HEK293T (cell line): ENCODE measurements at regions not wholly inside any gene's neighbourhood (a gene's known extent, or its start where the extent isn't known, plus 50 kb on each side); places are given as distances from the start of the nearest gene placed in this dataset.

ENCODE experiments used
- CTCF ChIA-PET: fragments of 350-600 bp; formaldehyde crosslinking; extraction: SDS; loops from one replicate; lab custom pipeline; 2021; ENCODE audit warnings: antibody characterized with exemption, inconsistent platforms; lab: Yijun Ruan, JAX
- POLR2A ChIA-PET: fragments of 350-600 bp; formaldehyde crosslinking; extraction: SDS; loops from one replicate; lab custom pipeline; 2020; ENCODE audit warnings: antibody characterized with exemption, inconsistent platforms; lab: Yijun Ruan, JAX
- DNase-seq: peaks from one replicate; pipeline ENCODE4 v3.0.0; 2012; ENCODE audit warnings: mixed read lengths; ENCODE audit errors: extremely low spot score
- ARNT ChIP-seq: fragments of 450-650 bp; IDR thresholded peaks from 2 replicates; pipeline ENCODE4 v1.6.1; 2017; ENCODE audit warnings: mild to moderate bottlenecking
- BHLHE40 ChIP-seq: fragments of 450-650 bp; IDR thresholded peaks from 2 replicates; pipeline ENCODE4 v1.6.1; 2016; ENCODE audit warnings: mild to moderate bottlenecking, moderate library complexity, borderline replicate concordance
- CTBP1 ChIP-seq: fragments of 450-650 bp; IDR thresholded peaks from 2 replicates; pipeline ENCODE4 v1.6.1; 2016; ENCODE audit warnings: borderline replicate concordance
- ELF4 ChIP-seq: fragments of 450-650 bp; IDR thresholded peaks from 2 replicates; pipeline ENCODE4 v1.6.1; 2017; ENCODE audit warnings: antibody characterized with exemption
- FOXA1 ChIP-seq: fragments of 450-650 bp; IDR thresholded peaks from 2 replicates; pipeline ENCODE4 v1.6.1; 2016; ENCODE audit warnings: mild to moderate bottlenecking
- FOXK2 ChIP-seq: fragments of 450-650 bp; IDR thresholded peaks from 2 replicates; pipeline ENCODE4 v1.6.1; 2016; ENCODE audit warnings: mild to moderate bottlenecking
- FOXM1 ChIP-seq: fragments of 450-650 bp; IDR thresholded peaks from 2 replicates; pipeline ENCODE4 v1.6.1; 2017; ENCODE audit warnings: mild to moderate bottlenecking, borderline replicate concordance
- HDGF ChIP-seq: fragments of 450-650 bp; IDR thresholded peaks from 2 replicates; pipeline ENCODE4 v1.6.1; 2017; ENCODE audit warnings: antibody characterized with exemption, borderline replicate concordance
- L3MBTL2 ChIP-seq: fragments of 450-650 bp; conservative IDR thresholded peaks from 2 replicates; pipeline ENCODE4 v1.6.1; 2016; ENCODE audit warnings: mild to moderate bottlenecking
- LEF1 ChIP-seq: fragments of 450-650 bp; IDR thresholded peaks from 2 replicates; pipeline ENCODE4 v1.6.1; 2017; ENCODE audit warnings: mild to moderate bottlenecking, borderline replicate concordance
- NFRKB ChIP-seq: fragments of 450-650 bp; IDR thresholded peaks from 2 replicates; pipeline ENCODE4 v1.6.1; 2016; ENCODE audit warnings: mild to moderate bottlenecking, moderate library complexity
- SP1 ChIP-seq: fragments of 450-650 bp; IDR thresholded peaks from 2 replicates; pipeline ENCODE4 v1.6.1; 2017
- SUZ12 ChIP-seq: fragments of 450-650 bp; IDR thresholded peaks from 2 replicates; pipeline ENCODE4 v1.6.1; 2016; ENCODE audit warnings: mild to moderate bottlenecking
- TARDBP ChIP-seq: fragments of 450-650 bp; IDR thresholded peaks from 2 replicates; pipeline ENCODE4 v1.6.1; 2016
- ZNF384 ChIP-seq: fragments of 450-650 bp; IDR thresholded peaks from 2 replicates; pipeline ENCODE4 v1.6.1; 2016
- TF ChIP-seq, protein P1 (sequence below): fragments of 450-650 bp; IDR thresholded peaks from 2 replicates; pipeline ENCODE4 v1.6.1; 2016

DNA sequence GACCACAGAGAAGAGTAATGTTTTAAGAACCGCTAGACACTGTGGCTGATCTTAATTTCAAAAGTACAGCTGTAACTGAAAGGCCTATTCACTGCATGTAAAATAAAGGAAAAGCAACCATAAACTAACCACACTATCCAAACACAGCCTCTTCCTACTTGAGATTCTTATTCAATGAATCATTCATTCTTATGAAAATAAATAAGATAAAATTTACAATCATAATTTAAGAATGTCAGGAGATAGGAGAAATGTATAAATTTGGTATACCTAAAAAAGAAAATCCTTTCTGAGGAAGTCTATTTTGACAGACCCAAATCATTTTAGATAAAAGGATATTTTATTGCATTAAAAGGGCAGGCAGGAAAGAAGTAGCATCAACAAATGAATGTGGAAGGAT, 533.5 kb upstream of the ZNF385D start:
- no peak for DNase-seq
- POLR2A ChIA-PET: no interaction called here
- CTCF ChIA-PET: no interaction called here
- TF ChIP-seq TARDBP: no peak
- no peak for TF ChIP-seq SP1
- TF ChIP-seq FOXK2: no peak
- TF ChIP-seq ZNF384: no peak
- TF ChIP-seq SUZ12: no peak
- TF ChIP-seq FOXM1: no peak
- no peak for TF ChIP-seq ELF4
- TF ChIP-seq, protein P1, sequence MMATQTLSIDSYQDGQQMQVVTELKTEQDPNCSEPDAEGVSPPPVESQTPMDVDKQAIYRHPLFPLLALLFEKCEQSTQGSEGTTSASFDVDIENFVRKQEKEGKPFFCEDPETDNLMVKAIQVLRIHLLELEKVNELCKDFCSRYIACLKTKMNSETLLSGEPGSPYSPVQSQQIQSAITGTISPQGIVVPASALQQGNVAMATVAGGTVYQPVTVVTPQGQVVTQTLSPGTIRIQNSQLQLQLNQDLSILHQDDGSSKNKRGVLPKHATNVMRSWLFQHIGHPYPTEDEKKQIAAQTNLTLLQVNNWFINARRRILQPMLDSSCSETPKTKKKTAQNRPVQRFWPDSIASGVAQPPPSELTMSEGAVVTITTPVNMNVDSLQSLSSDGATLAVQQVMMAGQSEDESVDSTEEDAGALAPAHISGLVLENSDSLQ: no peak
- no peak for TF ChIP-seq ARNT
- TF ChIP-seq HDGF: no peak

DNA sequence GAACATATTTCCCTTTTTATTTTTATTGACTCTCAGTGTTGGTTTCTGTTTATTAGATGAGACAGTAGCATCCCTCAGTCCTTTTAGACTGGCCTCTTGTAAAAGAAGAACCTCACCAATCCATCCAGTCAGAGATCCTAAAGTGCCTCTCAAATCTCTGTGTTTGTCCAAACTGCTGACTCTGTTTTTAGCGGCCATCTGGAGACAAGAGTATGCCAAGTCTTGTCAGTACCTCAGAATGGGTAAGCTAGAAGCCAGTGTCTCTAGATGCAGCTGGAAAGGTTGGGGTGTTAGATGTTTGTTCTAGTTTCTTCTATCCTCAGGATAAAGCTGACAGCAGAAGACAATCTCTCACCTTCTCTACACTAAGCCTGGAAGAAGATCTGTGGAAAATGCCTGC, 537.7 kb upstream of the ZNF385D start:
- ChIA-PET CTCF (no interaction called here), POLR2A (no interaction called here)

DNA sequence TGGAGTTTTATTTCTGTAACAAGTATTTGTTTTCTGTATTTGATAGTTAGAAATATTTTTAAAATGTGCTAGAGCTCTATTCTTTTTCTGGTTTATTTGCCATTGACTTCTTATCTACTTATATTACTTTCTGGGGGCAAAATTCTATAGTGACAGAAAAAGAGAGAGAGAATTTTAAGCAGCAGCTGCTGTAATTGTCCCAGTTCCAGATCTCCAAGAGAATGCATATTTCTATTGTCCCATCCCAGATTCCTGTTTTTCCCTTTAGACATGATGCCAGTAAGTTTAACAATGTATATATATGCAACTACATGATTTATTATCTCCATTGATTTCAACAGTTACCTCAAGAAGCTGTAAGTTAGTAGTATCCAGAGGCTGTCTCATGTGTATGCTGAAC, 541.7 kb upstream of the ZNF385D start:
- DNase-seq: no peak
- no peak for TF ChIP-seq FOXM1
- TF ChIP-seq BHLHE40: no peak
- no peak for TF ChIP-seq LEF1
- TF ChIP-seq FOXA1: no peak
- TF ChIP-seq, protein P1: no peak
- TF ChIP-seq SP1: no peak
- no peak for TF ChIP-seq ZNF384
- TF ChIP-seq ARNT: no peak
- TF ChIP-seq ELF4: no peak
- TF ChIP-seq FOXK2: no peak
- no peak for TF ChIP-seq HDGF
- no peak for TF ChIP-seq TARDBP
- no peak for TF ChIP-seq SUZ12
- TF ChIP-seq CTBP1: no peak
- no peak for TF ChIP-seq NFRKB
- no peak for TF ChIP-seq L3MBTL2
- ChIA-PET POLR2A (no interaction called here), CTCF (no interaction called here)

More for the DNA sequence above, 537.7 kb upstream of the ZNF385D start:
- no peak for DNase-seq
- TF ChIP-seq CTBP1: no peak
- TF ChIP-seq FOXM1: no peak
- no peak for TF ChIP-seq TARDBP
- TF ChIP-seq FOXA1: no peak
- no peak for TF ChIP-seq BHLHE40
- no peak for TF ChIP-seq NFRKB
- TF ChIP-seq ELF4: no peak
- TF ChIP-seq, protein P1: no peak
- TF ChIP-seq LEF1: no peak
- TF ChIP-seq L3MBTL2: no peak
- TF ChIP-seq SUZ12: no peak
- TF ChIP-seq SP1: no peak
- TF ChIP-seq HDGF: no peak
- no peak for TF ChIP-seq FOXK2
- TF ChIP-seq ZNF384: no peak

DNA sequence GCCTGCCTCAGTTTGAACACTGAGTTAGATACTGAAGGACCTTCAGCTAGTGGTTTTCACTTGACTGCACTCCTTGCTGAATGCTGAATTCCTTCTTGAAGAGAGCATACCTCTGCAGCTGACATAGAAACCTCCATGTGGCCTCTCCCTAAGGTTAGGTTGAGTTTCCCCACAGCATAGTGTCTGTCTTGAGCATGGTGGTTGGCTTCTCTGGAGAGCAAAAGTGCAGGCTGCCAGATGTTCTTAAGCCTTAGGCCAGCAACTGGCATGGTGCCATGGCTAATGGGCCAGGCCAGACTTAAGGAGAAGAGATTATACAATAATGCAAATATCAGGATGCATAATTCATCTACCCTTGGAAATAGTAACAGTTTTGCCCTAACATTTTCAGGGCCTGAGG, 545.6 kb upstream of the ZNF385D start:
- TF ChIP-seq ARNT: no peak
- TF ChIP-seq TARDBP: no peak
- TF ChIP-seq, protein P1: no peak
- no peak for TF ChIP-seq ZNF384
- no peak for TF ChIP-seq FOXK2
- TF ChIP-seq FOXA1: no peak
- TF ChIP-seq ELF4: no peak
- TF ChIP-seq CTBP1: no peak
- no peak for TF ChIP-seq SP1
- no peak for TF ChIP-seq HDGF
- no peak for DNase-seq
- CTCF ChIA-PET: no interaction called here
- POLR2A ChIA-PET: no interaction called here

DNA sequence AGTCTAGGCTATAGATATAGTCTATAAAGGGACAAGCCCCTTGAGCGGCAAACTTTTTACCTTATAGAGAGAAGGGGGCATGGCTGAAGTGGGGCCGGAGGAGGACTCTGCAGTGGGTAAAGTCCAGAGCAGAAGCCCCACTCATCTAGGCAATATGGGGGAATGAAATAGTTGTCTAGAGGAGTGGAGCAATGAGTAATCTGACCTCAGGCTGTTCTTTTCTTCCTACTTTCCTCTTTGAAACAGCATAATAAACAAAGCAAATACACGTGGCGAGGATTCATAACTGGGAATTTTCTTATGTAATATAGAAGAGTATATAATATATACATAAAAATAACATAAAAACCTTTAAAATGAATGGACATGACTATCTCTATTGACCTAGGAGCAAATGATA, 546.4 kb upstream of the ZNF385D start:
- DNase-seq: no peak
- CTCF ChIA-PET: no interaction called here
- TF ChIP-seq, protein P1: no peak
- TF ChIP-seq LEF1 (no peak), FOXM1 (no peak), ELF4 (no peak), L3MBTL2 (no peak), TARDBP (no peak), FOXA1 (no peak), FOXK2 (no peak)
- POLR2A ChIA-PET: no interaction called here

DNA sequence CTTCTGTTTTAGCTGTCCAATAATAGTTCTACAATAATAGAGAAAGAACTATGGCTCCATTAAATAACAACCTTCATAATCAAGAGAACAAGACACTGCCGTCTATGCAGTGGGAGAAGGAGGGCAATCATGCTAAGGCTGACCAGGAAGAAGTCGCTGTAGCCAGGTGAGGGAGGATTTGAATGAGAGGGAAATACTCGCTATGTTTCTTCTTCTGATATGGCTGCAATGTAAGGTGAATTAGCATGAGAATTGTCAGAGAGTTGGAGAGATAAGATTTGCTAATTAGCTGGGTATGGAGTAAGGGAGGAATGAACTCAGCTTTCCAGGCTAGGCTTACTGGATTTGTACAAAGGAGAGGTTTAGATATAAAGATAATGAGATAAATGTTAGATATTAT, 555.4 kb upstream of the ZNF385D start:
- TF ChIP-seq ARNT (no peak), BHLHE40 (no peak), ZNF384 (no peak), LEF1 (no peak), NFRKB (no peak), FOXA1 (no peak)
- ChIA-PET CTCF (no interaction called here), POLR2A (no interaction called here)
- DNase-seq: no peak
